Hepatocyte (in vitro differentiated cells): ENCODE measurements at regions not wholly inside any gene's neighbourhood (a gene's known extent, or its start where the extent isn't known, plus 50 kb on each side); places are given as distances from the start of the nearest gene placed in this dataset.

Experiments used
- DNase-seq: peaks from one replicate; pipeline ENCODE4 v3.0.0-alpha.2; 2016; ENCODE audit warnings: low spot score
- H2AFZ ChIP-seq: fragments of 200-600 bp; sonication (generic); 2 replicates; pipeline ENCODE4 v1.6.0; 2016; ENCODE audit warnings: antibody characterized with exemption, mild to moderate bottlenecking
- H3K27ac ChIP-seq: fragments of 200-600 bp; sonication (generic); 2 replicates; pipeline ENCODE4 v1.5.1; 2016; ENCODE audit warnings: mild to moderate bottlenecking
- H3K27me3 ChIP-seq: fragments of 200-600 bp; sonication (generic); 2 replicates; pipeline ENCODE4 v1.6.1; 2016
- H3K36me3 ChIP-seq: fragments of 200-600 bp; sonication (generic); replicated peaks from 2 replicates; pipeline ENCODE4 v1.5.1; 2016; ENCODE audit warnings: low read depth; ENCODE audit not compliant: insufficient read depth
- H3K4me1 ChIP-seq: fragments of 200-600 bp; sonication (generic); 2 replicates; pipeline ENCODE4 v1.5.1; 2016; ENCODE audit warnings: mild to moderate bottlenecking, moderate library complexity; ENCODE audit not compliant: insufficient read depth
- H3K4me2 ChIP-seq: fragments of 200-600 bp; sonication (generic); 2 replicates; pipeline ENCODE4 v1.6.0; 2016
- H3K4me3 ChIP-seq: fragments of 200-600 bp; sonication (generic); 2 replicates; pipeline ENCODE4 v1.5.1; 2016; ENCODE audit warnings: mild to moderate bottlenecking
- H3K79me2 ChIP-seq: fragments of 200-600 bp; sonication (generic); 2 replicates; pipeline ENCODE4 v1.6.0; 2017; ENCODE audit warnings: mild to moderate bottlenecking
- H3K9me2 ChIP-seq: fragments of 200-600 bp; sonication (generic); replicated peaks from 2 replicates; pipeline ENCODE4 v1.6.0; 2017; ENCODE audit warnings: mild to moderate bottlenecking; ENCODE audit not compliant: insufficient read depth
- H3K9me3 ChIP-seq: fragments of 200-600 bp; sonication (generic); 2 replicates; pipeline ENCODE4 v1.5.1; 2016; ENCODE audit warnings: low read depth, mild to moderate bottlenecking
- H4K20me1 ChIP-seq: fragments of 200-600 bp; sonication (generic); 2 replicates; pipeline ENCODE4 v1.6.0; 2016; ENCODE audit warnings: mild to moderate bottlenecking; ENCODE audit not compliant: insufficient read depth, poor library complexity, severe bottlenecking
- CTCF ChIP-seq: fragments of 200-600 bp; sonication (generic); IDR thresholded peaks from 2 replicates; pipeline ENCODE4 v1.5.1; 2016; ENCODE audit warnings: antibody characterized with exemption, mild to moderate bottlenecking; ENCODE audit not compliant: poor library complexity
- EZH2 ChIP-seq: fragments of 200-600 bp; sonication (generic); IDR thresholded peaks from 2 replicates; pipeline ENCODE4 v1.6.1; 2016; ENCODE audit warnings: antibody characterized with exemption, mild to moderate bottlenecking, borderline replicate concordance
- EZH2phosphoT487 ChIP-seq: fragments of 200-600 bp; sonication (generic); IDR thresholded peaks from one replicate; pipeline ENCODE4 v1.6.1; 2018; ENCODE audit warnings: antibody characterized with exemption, mild to moderate bottlenecking, low read depth, moderate library complexity; ENCODE audit not compliant: unreplicated experiment, severe bottlenecking
- WGBS: methylation state at CpG from one replicate; pipeline ENCODE4 v1.1.6; 2016; ENCODE audit warnings: low lambda C conversion rate; ENCODE audit errors: missing lambda C conversion rate; 5-methylcytosine and 5-hydroxymethylcytosine counted together

- TF ChIP-seq CTCF (no peak), EZH2 (no peak), EZH2phosphoT487 (no peak)
- no peak for DNase-seq
- Histone ChIP-seq H3K79me2 (no peaks in the 10 kb centered on the region), H4K20me1 (no peaks in the 10 kb centered on the region), H3K36me3 (no peaks in the 10 kb centered on the region), H2AFZ (no peak overlapping the region), H3K4me3 (no peak overlapping the region), H3K9me2 (peaks cover 3% of the 10 kb centered on the region), H3K4me1 (no peaks in the 10 kb centered on the region), H3K9me3 (peaks cover 2% of the 10 kb centered on the region), H3K27me3 (no peaks in the 10 kb centered on the region), H3K4me2 (no peak overlapping the region), H3K27ac (no peak overlapping the region)
- 100% methylated on average over 1 of the region's 1 CpG for WGBS
Observed at GRCh38 chr15:39376371-39376909, 204.4 kb upstream of the THBS1 start.

GRCh38 chr15:39381517-39381916, 199.4 kb upstream of the THBS1 start:
- Histone ChIP-seq H2AFZ (no peak overlapping the region), H3K4me3 (no peak overlapping the region), H3K79me2 (no peaks in the 10 kb centered on the region), H3K36me3 (no peaks in the 10 kb centered on the region), H3K4me2 (no peak overlapping the region), H4K20me1 (no peaks in the 10 kb centered on the region), H3K27ac (no peak overlapping the region), H3K27me3 (no peaks in the 10 kb centered on the region), H3K9me3 (no peaks in the 10 kb centered on the region), H3K9me2 (no peaks in the 10 kb centered on the region), H3K4me1 (no peaks in the 10 kb centered on the region)
- WGBS: 96% methylated on average over 1 of the region's 1 CpG
- no peak for TF ChIP-seq CTCF
- TF ChIP-seq EZH2: no peak
- no peak for TF ChIP-seq EZH2phosphoT487
- DNase-seq: no peak

GRCh38 chr15:39388118-39388517, 192.8 kb upstream of the THBS1 start:
- Histone ChIP-seq H2AFZ (no peak overlapping the region), H3K79me2 (no peaks in the 10 kb centered on the region), H3K27ac (no peak overlapping the region), H3K4me2 (no peak overlapping the region), H4K20me1 (no peaks in the 10 kb centered on the region), H3K9me2 (no peaks in the 10 kb centered on the region), H3K36me3 (no peaks in the 10 kb centered on the region), H3K4me3 (no peak overlapping the region), H3K4me1 (peaks cover 4% of the 10 kb centered on the region), H3K9me3 (no peaks in the 10 kb centered on the region), H3K27me3 (no peaks in the 10 kb centered on the region)
- 77% methylated on average over 2 of the region's 2 CpGs for WGBS
- no peak for DNase-seq
- TF ChIP-seq EZH2phosphoT487: no peak

- 80% methylated on average over 5 of the region's 5 CpGs for WGBS
- Histone ChIP-seq H2AFZ (no peak overlapping the region), H3K27me3 (no peaks in the 10 kb centered on the region), H3K9me2 (no peaks in the 10 kb centered on the region), H3K79me2 (no peaks in the 10 kb centered on the region), H4K20me1 (no peaks in the 10 kb centered on the region), H3K4me1 (peaks cover 12% of the 10 kb centered on the region), H3K27ac (no peak overlapping the region), H3K4me3 (no peak overlapping the region), H3K9me3 (no peaks in the 10 kb centered on the region), H3K36me3 (no peaks in the 10 kb centered on the region), H3K4me2 (no peak overlapping the region)
- TF ChIP-seq EZH2 (no peak), CTCF (no peak), EZH2phosphoT487 (no peak)
- DNase-seq: no peak
Observed at GRCh38 chr15:39391230-39391629, 189.6 kb upstream of the THBS1 start.
